HEK293 (cell line): ENCODE measurements at regions not wholly inside any gene's neighbourhood (a gene's known extent, or its start where the extent isn't known, plus 50 kb on each side); places are given as distances from the start of the nearest gene placed in this dataset.

Experiments used
- CTCF ChIA-PET: fragments of 350-600 bp; formaldehyde crosslinking; extraction: SDS; loops from one replicate; lab custom pipeline; 2021; ENCODE audit warnings: antibody characterized with exemption; lab: Yijun Ruan, JAX
- POLR2A ChIA-PET: fragments of 300-600 bp; formaldehyde crosslinking; extraction: SDS; loops from one replicate; lab custom pipeline; 2020; ENCODE audit warnings: antibody characterized with exemption, inconsistent platforms; lab: Yijun Ruan, JAX
- H3K27ac ChIP-seq: fragments of 200-500 bp; sonication (Bioruptor generic); 2 replicates; pipeline ENCODE4 v1.5.1; 2014; ENCODE audit warnings: low read depth, low read length, control low read depth, inconsistent platforms; ENCODE audit errors: extremely low read depth
- H3K36me3 ChIP-seq, 2 experiments: fragments of 200-500 bp in 1 of 2; sonication (Bioruptor generic) in 1 of 2; 1 replicate in 1 of 2; 2 replicates in 1 of 2; pipeline ENCODE4 v1.5.1; 2014 to 2017; ENCODE audit warnings: inconsistent platforms in 2 of 2, low read length in 2 of 2; ENCODE audit not compliant: control insufficient read depth in 2 of 2, insufficient read depth in 1 of 2
- H3K4me1 ChIP-seq: fragments of 200-500 bp; sonication (Bioruptor generic); 2 replicates; pipeline ENCODE4 v1.5.1; 2014; ENCODE audit warnings: mild to moderate bottlenecking, low read length, inconsistent platforms; ENCODE audit not compliant: control insufficient read depth, insufficient read depth
- H3K4me3 ChIP-seq: 2 replicates; pipeline ENCODE4 v1.5.1; 2011; ENCODE audit warnings: low read depth, mild to moderate bottlenecking, control low read depth, low read length, moderate library complexity
- H3K9me3 ChIP-seq: fragments of 200-500 bp; sonication (Bioruptor generic); 2 replicates; pipeline ENCODE4 v1.5.1; 2014; ENCODE audit warnings: low read depth, low read length, inconsistent platforms; ENCODE audit not compliant: control insufficient read depth, insufficient read depth
- GFI1B ChIP-seq: fragments of 450-650 bp; formaldehyde crosslinking; IDR thresholded peaks from 2 replicates; pipeline ENCODE4 v1.5.1; 2016; ENCODE audit warnings: missing biosample characterization, missing genetic modification characterization
- GLIS1 ChIP-seq: fragments of 450-650 bp; formaldehyde crosslinking; IDR thresholded peaks from 2 replicates; pipeline ENCODE4 v1.5.1; 2016; ENCODE audit warnings: missing biosample characterization, missing genetic modification characterization
- KLF7 ChIP-seq: fragments of 450-650 bp; formaldehyde crosslinking; IDR thresholded peaks from 2 replicates; pipeline ENCODE4 v1.5.1; 2016; ENCODE audit warnings: missing biosample characterization, missing genetic modification characterization, borderline replicate concordance
- MEIS1 ChIP-seq: sonication (generic); formaldehyde crosslinking; IDR thresholded peaks from 2 replicates; pipeline ENCODE4 v1.8.1; 2022; ENCODE audit warnings: missing genetic modification reagents, mild to moderate bottlenecking, borderline replicate concordance
- SCRT2 ChIP-seq: fragments of 450-650 bp; formaldehyde crosslinking; IDR thresholded peaks from 2 replicates; pipeline ENCODE4 v1.5.1; 2016; ENCODE audit warnings: missing biosample characterization, missing genetic modification characterization
- ZEB2 ChIP-seq: fragments of 450-650 bp; formaldehyde crosslinking; IDR thresholded peaks from 2 replicates; pipeline ENCODE4 v1.5.1; 2016; ENCODE audit warnings: missing biosample characterization, missing genetic modification characterization
- ZFP3 ChIP-seq: fragments of 450-650 bp; formaldehyde crosslinking; IDR thresholded peaks from 2 replicates; pipeline ENCODE4 v1.5.1; 2016; ENCODE audit warnings: low read depth, missing biosample characterization, missing genetic modification characterization
- ZFP37 ChIP-seq: fragments of 450-650 bp; formaldehyde crosslinking; IDR thresholded peaks from 2 replicates; pipeline ENCODE4 v1.5.1; 2016; ENCODE audit warnings: missing biosample characterization, missing genetic modification characterization
- ZNF10 ChIP-seq: fragments of 450-650 bp; formaldehyde crosslinking; IDR thresholded peaks from 2 replicates; pipeline ENCODE4 v1.5.1; 2017; ENCODE audit warnings: missing biosample characterization, missing genetic modification characterization
- ZNF16 ChIP-seq: fragments of 450-650 bp; formaldehyde crosslinking; IDR thresholded peaks from 2 replicates; pipeline ENCODE4 v1.5.1; 2016; ENCODE audit warnings: low read depth, missing biosample characterization, missing genetic modification characterization
- ZNF239 ChIP-seq: fragments of 450-650 bp; formaldehyde crosslinking; IDR thresholded peaks from 2 replicates; pipeline ENCODE4 v1.5.1; 2016; ENCODE audit warnings: missing biosample characterization, missing genetic modification characterization
- ZNF37A ChIP-seq: fragments of 450-650 bp; IDR thresholded peaks from 2 replicates; pipeline ENCODE4 v1.5.1; 2018; ENCODE audit warnings: missing biosample characterization, missing genetic modification characterization
- ZNF433 ChIP-seq: fragments of 450-650 bp; formaldehyde crosslinking; IDR thresholded peaks from 2 replicates; pipeline ENCODE4 v1.5.1; 2016; ENCODE audit warnings: missing biosample characterization, missing genetic modification characterization, low read depth
- ZNF544 ChIP-seq: fragments of 450-650 bp; formaldehyde crosslinking; IDR thresholded peaks from 2 replicates; pipeline ENCODE4 v1.5.0; 2017; ENCODE audit warnings: missing biosample characterization, missing genetic modification characterization
- ZNF560 ChIP-seq: fragments of 450-650 bp; formaldehyde crosslinking; IDR thresholded peaks from 2 replicates; pipeline ENCODE4 v1.5.1; 2017; ENCODE audit warnings: missing biosample characterization, missing genetic modification characterization, borderline replicate concordance
- ZNF621 ChIP-seq: fragments of 450-650 bp; formaldehyde crosslinking; IDR thresholded peaks from 2 replicates; pipeline ENCODE4 v1.5.1; 2017; ENCODE audit warnings: missing biosample characterization, missing genetic modification characterization
- ZNF670 ChIP-seq: fragments of 450-650 bp; formaldehyde crosslinking; IDR thresholded peaks from 2 replicates; pipeline ENCODE4 v1.5.1; 2016; ENCODE audit warnings: missing biosample characterization, missing genetic modification characterization, low read depth
- TF ChIP-seq, protein P1 (sequence below): fragments of 450-650 bp; formaldehyde crosslinking; IDR thresholded peaks from 2 replicates; pipeline ENCODE4 v1.5.1; 2016; ENCODE audit warnings: missing biosample characterization, missing genetic modification characterization, borderline replicate concordance
- TF ChIP-seq, protein P2 (sequence below): fragments of 450-650 bp; formaldehyde crosslinking; IDR thresholded peaks from 2 replicates; pipeline ENCODE4; 2016; ENCODE audit warnings: missing biosample characterization, missing genetic modification characterization
- TF ChIP-seq, protein P3 (sequence below): fragments of 450-650 bp; formaldehyde crosslinking; IDR thresholded peaks from 2 replicates; pipeline ENCODE4 v1.5.1; 2016; ENCODE audit warnings: missing biosample characterization, missing genetic modification characterization
- TF ChIP-seq, protein P4 (sequence below): fragments of 450-650 bp; formaldehyde crosslinking; IDR thresholded peaks from 2 replicates; pipeline ENCODE4 v1.5.1; 2016; ENCODE audit warnings: missing biosample characterization, missing genetic modification characterization
- TF ChIP-seq, protein P5 (sequence below): fragments of 450-650 bp; formaldehyde crosslinking; IDR thresholded peaks from 2 replicates; pipeline ENCODE4 v1.5.1; 2016; ENCODE audit warnings: missing biosample characterization, missing genetic modification characterization

DNA sequence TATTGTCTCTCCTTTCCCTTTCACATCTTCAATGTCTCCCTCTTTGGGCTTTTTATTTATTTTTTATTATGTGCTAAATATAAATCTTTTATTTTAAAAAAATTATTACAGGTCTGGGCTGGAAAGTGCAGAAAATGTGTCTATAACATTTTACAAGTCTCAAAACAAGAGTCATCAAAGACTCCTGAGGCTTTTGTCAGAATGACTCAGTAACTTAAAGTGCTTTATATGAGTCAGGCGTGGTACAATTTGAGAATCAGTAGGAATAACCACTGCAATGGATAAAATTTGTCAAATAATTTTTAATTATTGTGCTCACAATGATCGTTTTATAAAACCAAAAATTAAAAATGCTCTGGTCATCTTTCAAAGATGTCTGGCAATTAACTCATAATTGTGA, 193.9 kb downstream of the MMUT start (continued):
- no peak for TF ChIP-seq ZNF239 (tag by site-specific recombination)
- no peak for TF ChIP-seq GFI1B (tag by site-specific recombination)
- TF ChIP-seq, protein P1, sequence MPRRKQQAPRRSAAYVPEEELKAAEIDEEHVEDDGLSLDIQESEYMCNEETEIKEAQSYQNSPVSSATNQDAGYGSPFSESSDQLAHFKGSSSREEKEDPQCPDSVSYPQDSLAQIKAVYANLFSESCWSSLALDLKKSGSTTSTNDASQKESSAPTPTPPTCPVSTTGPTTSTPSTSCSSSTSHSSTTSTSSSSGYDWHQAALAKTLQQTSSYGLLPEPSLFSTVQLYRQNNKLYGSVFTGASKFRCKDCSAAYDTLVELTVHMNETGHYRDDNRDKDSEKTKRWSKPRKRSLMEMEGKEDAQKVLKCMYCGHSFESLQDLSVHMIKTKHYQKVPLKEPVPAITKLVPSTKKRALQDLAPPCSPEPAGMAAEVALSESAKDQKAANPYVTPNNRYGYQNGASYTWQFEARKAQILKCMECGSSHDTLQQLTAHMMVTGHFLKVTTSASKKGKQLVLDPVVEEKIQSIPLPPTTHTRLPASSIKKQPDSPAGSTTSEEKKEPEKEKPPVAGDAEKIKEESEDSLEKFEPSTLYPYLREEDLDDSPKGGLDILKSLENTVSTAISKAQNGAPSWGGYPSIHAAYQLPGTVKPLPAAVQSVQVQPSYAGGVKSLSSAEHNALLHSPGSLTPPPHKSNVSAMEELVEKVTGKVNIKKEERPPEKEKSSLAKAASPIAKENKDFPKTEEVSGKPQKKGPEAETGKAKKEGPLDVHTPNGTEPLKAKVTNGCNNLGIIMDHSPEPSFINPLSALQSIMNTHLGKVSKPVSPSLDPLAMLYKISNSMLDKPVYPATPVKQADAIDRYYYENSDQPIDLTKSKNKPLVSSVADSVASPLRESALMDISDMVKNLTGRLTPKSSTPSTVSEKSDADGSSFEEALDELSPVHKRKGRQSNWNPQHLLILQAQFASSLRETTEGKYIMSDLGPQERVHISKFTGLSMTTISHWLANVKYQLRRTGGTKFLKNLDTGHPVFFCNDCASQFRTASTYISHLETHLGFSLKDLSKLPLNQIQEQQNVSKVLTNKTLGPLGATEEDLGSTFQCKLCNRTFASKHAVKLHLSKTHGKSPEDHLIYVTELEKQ, result no peak

DNA sequence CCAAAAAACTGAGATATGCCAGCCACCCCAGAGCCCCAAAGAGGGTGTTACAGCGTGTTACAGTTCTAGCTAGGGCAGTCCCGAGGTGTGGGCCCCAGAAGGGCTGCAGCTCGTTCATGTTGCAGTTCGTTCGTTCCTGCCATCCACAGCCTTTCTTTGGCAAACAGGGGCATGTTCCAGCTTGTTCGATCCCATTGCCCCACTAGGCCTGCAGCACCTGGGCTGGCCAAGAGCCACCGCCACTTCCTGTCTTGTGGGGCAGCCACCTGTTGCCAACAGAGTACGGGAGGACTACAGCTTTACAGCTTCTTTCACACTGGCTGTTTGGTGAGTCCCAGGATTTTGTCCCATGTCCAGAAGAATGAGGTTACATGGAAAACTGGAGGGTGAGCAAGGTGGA, 198.1 kb downstream of the MMUT start:
- Histone ChIP-seq H3K4me1 (no peaks in the 10 kb centered on the region), H3K9me3 (no peaks in the 10 kb centered on the region), H3K36me3 (no peaks in the 10 kb centered on the region)
- CTCF ChIA-PET, result no interaction called here
- TF ChIP-seq, protein P2, sequence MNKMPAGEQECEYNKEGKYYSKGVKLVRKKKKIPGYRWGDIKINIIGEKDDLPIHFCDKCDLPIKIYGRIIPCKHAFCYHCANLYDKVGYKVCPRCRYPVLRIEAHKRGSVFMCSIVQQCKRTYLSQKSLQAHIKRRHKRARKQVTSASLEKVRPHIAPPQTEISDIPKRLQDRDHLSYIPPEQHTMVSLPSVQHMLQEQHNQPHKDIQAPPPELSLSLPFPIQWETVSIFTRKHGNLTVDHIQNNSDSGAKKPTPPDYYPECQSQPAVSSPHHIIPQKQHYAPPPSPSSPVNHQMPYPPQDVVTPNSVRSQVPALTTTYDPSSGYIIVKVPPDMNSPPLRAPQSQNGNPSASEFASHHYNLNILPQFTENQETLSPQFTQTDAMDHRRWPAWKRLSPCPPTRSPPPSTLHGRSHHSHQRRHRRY (tag by site-specific recombination), result no peak
- TF ChIP-seq SCRT2 (peak; percentile 82), KLF7 (tag by site-specific recombination) (no peak)
- TF ChIP-seq, all 188 proteins: peak for 1
- Histone ChIP-seq H3K4me3 (no peak overlapping the region), H3K27ac (no peak overlapping the region)
- POLR2A ChIA-PET, result no interaction called here

DNA sequence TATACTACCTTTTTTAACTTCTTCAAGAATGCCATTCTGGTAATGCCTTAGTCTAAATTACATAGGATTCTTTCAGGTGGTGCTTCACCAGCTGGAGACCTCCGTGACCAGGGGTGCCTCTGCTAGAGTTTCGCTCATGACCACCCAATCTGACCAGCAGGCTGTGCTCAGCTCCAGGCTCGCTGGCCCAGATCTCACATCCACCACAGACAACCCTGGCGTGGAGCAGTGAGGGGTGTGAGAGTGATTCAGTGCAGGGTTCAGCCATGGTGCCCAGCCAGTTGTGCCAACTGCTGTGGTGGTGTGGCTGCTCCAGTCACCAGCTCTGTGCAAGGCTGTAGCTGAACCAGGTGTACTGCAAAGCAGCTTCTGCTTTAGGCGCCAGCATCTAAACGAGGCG, 198.6 kb downstream of the MMUT start:
- Histone ChIP-seq H3K4me1 (no peaks in the 10 kb centered on the region), H3K36me3 (no peaks in the 10 kb centered on the region), H3K9me3 (no peaks in the 10 kb centered on the region), H3K4me3 (no peak overlapping the region), H3K27ac (no peak overlapping the region)
- TF ChIP-seq ZNF621 (tag by site-specific recombination), result no peak
- TF ChIP-seq ZFP3 (tag by site-specific recombination), result no peak
- TF ChIP-seq, protein P3, sequence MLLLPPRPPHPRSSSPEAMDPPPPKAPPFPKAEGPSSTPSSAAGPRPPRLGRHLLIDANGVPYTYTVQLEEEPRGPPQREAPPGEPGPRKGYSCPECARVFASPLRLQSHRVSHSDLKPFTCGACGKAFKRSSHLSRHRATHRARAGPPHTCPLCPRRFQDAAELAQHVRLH (tag by site-specific recombination), result no peak
- TF ChIP-seq GLIS1 (tag by site-specific recombination), result no peak
- TF ChIP-seq, protein P4, sequence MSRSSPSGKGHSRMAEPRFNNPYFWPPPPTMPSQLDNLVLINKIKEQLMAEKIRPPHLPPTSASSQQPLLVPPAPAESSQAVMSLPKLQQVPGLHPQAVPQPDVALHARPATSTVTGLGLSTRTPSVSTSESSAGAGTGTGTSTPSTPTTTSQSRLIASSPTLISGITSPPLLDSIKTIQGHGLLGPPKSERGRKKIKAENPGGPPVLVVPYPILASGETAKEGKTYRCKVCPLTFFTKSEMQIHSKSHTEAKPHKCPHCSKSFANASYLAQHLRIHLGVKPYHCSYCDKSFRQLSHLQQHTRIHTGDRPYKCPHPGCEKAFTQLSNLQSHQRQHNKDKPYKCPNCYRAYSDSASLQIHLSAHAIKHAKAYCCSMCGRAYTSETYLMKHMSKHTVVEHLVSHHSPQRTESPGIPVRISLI (tag by site-specific recombination), result no peak
- TF ChIP-seq ZFP37 (tag by site-specific recombination), result no peak
- TF ChIP-seq ZNF10, result no peak
- no peak for TF ChIP-seq ZNF433 (tag by site-specific recombination)
- no peak for TF ChIP-seq ZNF37A
- no peak for TF ChIP-seq ZNF560 (tag by site-specific recombination)
- TF ChIP-seq ZNF16, result no peak
- TF ChIP-seq, protein P5, sequence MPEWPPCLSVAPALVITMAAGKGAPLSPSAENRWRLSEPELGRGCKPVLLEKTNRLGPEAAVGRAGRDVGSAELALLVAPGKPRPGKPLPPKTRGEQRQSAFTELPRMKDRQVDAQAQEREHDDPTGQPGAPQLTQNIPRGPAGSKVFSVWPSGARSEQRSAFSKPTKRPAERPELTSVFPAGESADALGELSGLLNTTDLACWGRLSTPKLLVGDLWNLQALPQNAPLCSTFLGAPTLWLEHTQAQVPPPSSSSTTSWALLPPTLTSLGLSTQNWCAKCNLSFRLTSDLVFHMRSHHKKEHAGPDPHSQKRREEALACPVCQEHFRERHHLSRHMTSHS (tag by site-specific recombination), result no peak
- no peak for TF ChIP-seq ZNF544
- TF ChIP-seq MEIS1, result no peak
- no peak for TF ChIP-seq ZNF670 (tag by site-specific recombination)
- TF ChIP-seq ZEB2 (tag by site-specific recombination), result no peak
- ChIA-PET POLR2A (no interaction called here), CTCF (no interaction called here)
